Natural killer cell (primary cell): ENCODE measurements at regions not wholly inside any gene's neighbourhood (a gene's known extent, or its start where the extent isn't known, plus 50 kb on each side); places are given as distances from the start of the nearest gene placed in this dataset.

Experiments used
- ATAC-seq, 3 donors: fragments of 150-1000 bp in 2 of 3; fragments of 200-7000 bp in 1 of 3; cut with Tn5 transposase; 1 replicate in 1 of 3; 2 replicates in 2 of 3; pipeline ENCODE4 v1.10.0; 2021; ENCODE audit warnings: mild to moderate bottlenecking in 2 of 3, moderate library complexity in 2 of 3
- DNase-seq, 2 donors: peaks; one replicate each; pipeline versions ENCODE4 v3.0.0 to v3.0.0-alpha.2; 2013 to 2021; ENCODE audit warnings: mixed read lengths in 1 of 2
- H3K27ac ChIP-seq: one replicate; pipeline ENCODE4 v1.5.1; 2013; ENCODE audit warnings: mild to moderate bottlenecking, low read length
- H3K27me3 ChIP-seq: one replicate; pipeline ENCODE4 v1.6.1; 2013; ENCODE audit warnings: low read length; ENCODE audit not compliant: control insufficient read depth, insufficient read depth
- H3K36me3 ChIP-seq: one replicate; pipeline ENCODE4 v1.6.1; 2013; ENCODE audit warnings: low read length; ENCODE audit not compliant: control insufficient read depth, insufficient read depth
- H3K4me1 ChIP-seq: one replicate; pipeline ENCODE4 v1.6.1; 2013; ENCODE audit warnings: low read length; ENCODE audit not compliant: control insufficient read depth, insufficient read depth
- H3K4me3 ChIP-seq: one replicate; pipeline ENCODE4 v1.5.1; 2013; ENCODE audit warnings: low read length
- H3K9me3 ChIP-seq: one replicate; pipeline ENCODE4 v1.6.1; 2013; ENCODE audit warnings: low read length; ENCODE audit not compliant: control insufficient read depth, insufficient read depth
- H3K27ac Mint-ChIP-seq, 2 donors: one replicate each; pipeline ENCODE4 v1.8.0; 2022; ENCODE audit warnings: mild to moderate bottlenecking in 2 of 2, mixed read lengths in 2 of 2, moderate library complexity in 1 of 2
- H3K27me3 Mint-ChIP-seq, 2 donors: one replicate each; pipeline ENCODE4 v1.8.0; 2022; ENCODE audit warnings: low read depth in 2 of 2, mixed read lengths in 2 of 2
- H3K36me3 Mint-ChIP-seq: one replicate; pipeline ENCODE4 v1.8.0; 2022; ENCODE audit warnings: mixed read lengths
- H3K4me1 Mint-ChIP-seq, 2 donors: one replicate each; pipeline ENCODE4 v1.8.0; 2022; ENCODE audit warnings: mixed read lengths in 2 of 2
- H3K4me3 Mint-ChIP-seq: one replicate; pipeline ENCODE4 v1.8.0; 2022; ENCODE audit warnings: mild to moderate bottlenecking, moderate library complexity, mixed read lengths
- H3K9me3 Mint-ChIP-seq, 2 donors: one replicate each; pipeline ENCODE4 v1.8.0; 2022; ENCODE audit warnings: mixed read lengths in 2 of 2
- CTCF ChIP-seq: fragments of 200-600 bp; IDR thresholded peaks from one replicate; pipeline ENCODE4 v1.8.0; 2022; ENCODE audit warnings: antibody characterized with exemption
- WGBS: methylation state at CpG from one replicate; pipeline ENCODE4 v1.1.7; 2013; ENCODE audit warnings: missing lambda C conversion rate; ENCODE audit not compliant: insufficient coverage; 5-methylcytosine and 5-hydroxymethylcytosine counted together
- intact Hi-C: fragments of 100-400 bp; cut with micrococcal nuclease; formaldehyde crosslinking; loops from one replicate; pipeline ENCODE4 v1.14.2; 2022

GRCh38 chr5:122673343-122673742 is 101.5 kb upstream of the SNX2 start:
- Mint-ChIP-seq H3K36me3 (no peaks in the 10 kb centered on the region), H3K27me3 (no peaks in the 10 kb centered on the region), H3K4me1 (no peaks in the 10 kb centered on the region), H3K9me3 (peaks cover 3 to 10% of the 10 kb centered on the region in 2 donors), H3K27ac (no peak overlapping the region), H3K4me3 (no peak overlapping the region)
- intact Hi-C loops, result no loop called here
- H3K4me1 ChIP-seq, result no peaks in the 10 kb centered on the region
- TF ChIP-seq CTCF, result no peak
- no peak for DNase-seq
- H3K36me3 ChIP-seq, result no peaks in the 10 kb centered on the region
- H3K9me3 ChIP-seq, result no peaks in the 10 kb centered on the region
- no peak overlapping the region for H3K4me3 ChIP-seq
- ATAC-seq, result no peak
- H3K27ac ChIP-seq, result no peak overlapping the region
- H3K27me3 ChIP-seq, result no peaks in the 10 kb centered on the region
- 89% methylated on average over 3 of the region's 3 CpGs for WGBS

- intact Hi-C loops, result no loop called here
- WGBS, result 83% methylated on average over 1 of the region's 1 CpG
- no peak for TF ChIP-seq CTCF
- Mint-ChIP-seq H3K36me3 (no peaks in the 10 kb centered on the region), H3K27ac (no peak overlapping the region), H3K9me3 (peaks cover 3 to 10% of the 10 kb centered on the region in 2 donors), H3K27me3 (no peaks in the 10 kb centered on the region), H3K4me1 (no peaks in the 10 kb centered on the region), H3K4me3 (no peak overlapping the region)
- Histone ChIP-seq H3K4me1 (no peaks in the 10 kb centered on the region), H3K36me3 (no peaks in the 10 kb centered on the region), H3K4me3 (no peak overlapping the region), H3K27me3 (no peaks in the 10 kb centered on the region), H3K27ac (no peak overlapping the region), H3K9me3 (no peaks in the 10 kb centered on the region)
- DNase-seq (no peak), ATAC-seq (no peak)
These were observed 100.5 kb upstream of the SNX2 start for GRCh38 chr5:122674385-122674784.

DNA sequence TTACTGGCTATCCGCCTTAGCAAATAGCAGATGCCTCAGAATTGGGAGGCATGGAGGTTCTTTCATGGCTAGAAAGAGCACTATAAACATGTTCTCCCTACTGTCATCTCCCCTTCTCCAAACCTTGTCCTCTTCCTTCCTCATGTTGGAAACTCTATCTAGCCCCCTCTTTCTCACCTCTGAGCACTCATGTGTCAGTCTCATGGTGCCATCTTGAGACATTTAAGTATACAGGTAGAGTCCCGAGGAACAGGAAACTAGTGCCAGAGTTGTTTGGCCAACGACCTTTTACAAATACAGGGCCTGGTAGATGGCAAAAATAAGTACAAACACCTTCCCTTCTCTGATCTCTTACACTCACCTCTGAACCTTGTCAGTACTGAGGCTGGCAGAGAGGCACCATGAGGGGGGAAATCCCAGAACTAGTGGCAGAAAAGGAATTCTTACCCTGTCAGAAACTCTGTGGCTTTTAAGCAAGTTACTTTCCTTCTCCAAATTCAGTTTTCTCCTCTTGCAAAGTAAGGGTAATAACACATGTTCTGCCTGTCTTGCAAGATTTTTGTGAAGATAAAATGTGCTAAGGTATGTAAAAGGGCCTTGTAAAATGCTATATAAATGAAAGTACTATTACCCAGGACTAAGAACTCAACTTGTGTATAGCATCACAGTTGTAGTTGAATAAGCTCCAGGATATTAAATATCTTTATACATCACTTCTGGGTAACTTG is 94.1 kb upstream of the SNX2 start:
- intact Hi-C loops, result no loop called here
- Mint-ChIP-seq H3K27ac (no peak overlapping the region), H3K36me3 (no peaks in the 10 kb centered on the region), H3K4me3 (no peak overlapping the region), H3K4me1 (no peaks in the 10 kb centered on the region), H3K27me3 (peaks cover 0 to 2% of the 10 kb centered on the region in 2 donors), H3K9me3 (peaks cover 6 to 10% of the 10 kb centered on the region in 2 donors)
- H3K27me3 ChIP-seq, result no peaks in the 10 kb centered on the region
- H3K36me3 ChIP-seq, result no peaks in the 10 kb centered on the region
- no peaks in the 10 kb centered on the region for H3K9me3 ChIP-seq
- ATAC-seq (no peak), DNase-seq (no peak)
- no peak overlapping the region for H3K27ac ChIP-seq
- H3K4me1 ChIP-seq, result no peaks in the 10 kb centered on the region
- 75% methylated on average over 3 of the region's 3 CpGs for WGBS
- no peak overlapping the region for H3K4me3 ChIP-seq
- TF ChIP-seq CTCF, result no peak

DNA sequence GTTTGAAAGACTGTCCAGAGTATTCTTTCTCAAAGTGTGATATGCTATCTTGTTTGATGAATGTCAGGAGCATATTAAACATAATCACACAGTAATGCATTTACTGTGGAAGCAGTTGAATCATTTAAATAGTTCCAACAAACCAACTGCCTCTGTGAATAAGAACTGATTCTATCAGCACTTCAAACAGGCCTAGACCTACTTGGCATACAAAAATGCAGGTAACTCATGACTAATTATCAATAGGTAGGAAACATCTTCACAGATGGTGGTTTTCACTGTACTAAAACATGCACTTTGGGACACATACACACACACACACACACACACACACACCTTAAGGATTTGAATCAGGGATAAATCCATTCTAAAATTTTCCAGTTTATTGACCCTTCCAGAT is 91.2 kb upstream of the SNX2 start:
- Histone ChIP-seq H3K36me3 (no peaks in the 10 kb centered on the region), H3K27me3 (no peaks in the 10 kb centered on the region), H3K27ac (no peak overlapping the region), H3K4me1 (no peaks in the 10 kb centered on the region), H3K4me3 (no peak overlapping the region), H3K9me3 (no peaks in the 10 kb centered on the region)
- Mint-ChIP-seq H3K4me1 (no peaks in the 10 kb centered on the region), H3K4me3 (no peak overlapping the region), H3K27me3 (peaks cover 0 to 2% of the 10 kb centered on the region in 2 donors), H3K36me3 (no peaks in the 10 kb centered on the region), H3K27ac (no peak overlapping the region), H3K9me3 (peaks cover 8 to 11% of the 10 kb centered on the region in 2 donors)
- ATAC-seq (no peak), DNase-seq (no peak)
- no peak for TF ChIP-seq CTCF
- intact Hi-C loops, result no loop called here
